ENCODE measurements at regions not wholly inside any gene's neighbourhood (a gene's known extent, or its start where the extent isn't known, plus 50 kb on each side); places are given as distances from the start of the nearest gene placed in this dataset.

GRCh38 chr21:35229290-35229689, 180.2 kb upstream of the RUNX1 start:
- TF ChIP-seq TAF1 (IDR thresholded peaks at IDR 0.05; ENCODE audit: borderline replicate concordance, low read depth, low read length) (no peak), POLR2A (IDR thresholded peaks at IDR 0.05; ENCODE audit: low read depth, low read length) (no peak)

All from GM12892 (cell line).